ENCODE measurements at regions not wholly inside any gene's neighbourhood (a gene's known extent, or its start where the extent isn't known, plus 50 kb on each side); places are given as distances from the start of the nearest gene placed in this dataset.

GRCh38 chr18:22344908-22345670 lies 72.6 kb downstream of the CTAGE1 start:
- TF ChIP-seq CTCF (IDR thresholded peaks at IDR 0.05; ENCODE audit: low read length) (no peak), EZH2 (IDR thresholded peaks at IDR 0.05; ENCODE audit: borderline replicate concordance, low read length) (no peak)

Data from OCI-LY1 (cell line).